ENCODE measurements at regions not wholly inside any gene's neighbourhood (a gene's known extent, or its start where the extent isn't known, plus 50 kb on each side); places are given as distances from the start of the nearest gene placed in this dataset.

DNA sequence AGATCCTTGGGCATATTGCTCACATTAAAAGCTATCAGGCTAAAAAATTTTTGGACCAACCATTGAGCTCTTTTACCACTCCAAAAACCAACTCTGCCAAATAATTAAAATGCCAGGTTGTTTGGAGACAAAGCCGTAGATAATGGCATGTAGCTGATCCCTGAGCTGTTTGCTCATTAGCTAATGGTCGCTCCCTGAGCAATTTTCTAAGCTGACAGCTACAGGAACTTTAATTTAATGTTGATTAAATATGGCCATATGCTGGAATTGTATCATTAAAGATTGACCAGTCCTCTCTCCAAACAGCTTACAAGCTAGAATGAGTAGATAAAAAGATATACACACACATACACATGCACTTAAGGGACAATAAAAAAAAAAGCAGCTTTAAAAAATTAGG is 216.2 kb upstream of the ARHGAP20 start:
- H3K27ac Mint-ChIP-seq: no peak overlapping the region
- H3K4me3 Mint-ChIP-seq: no peak overlapping the region
- H3K27me3 ChIP-seq: no peaks in the 10 kb centered on the region
- peaks cover 5% of the 10 kb centered on the region for H3K9me3 Mint-ChIP-seq
- H3K79me2 ChIP-seq (ENCODE audit: low read depth): no peaks in the 10 kb centered on the region
- no peak overlapping the region for H3K9ac ChIP-seq
- TF ChIP-seq EZH2phosphoT487 (IDR thresholded peaks at IDR 0.05) (no peak), EZH2 (IDR thresholded peaks at IDR 0.05) (no peak)
- TF ChIP-seq, protein P1, sequence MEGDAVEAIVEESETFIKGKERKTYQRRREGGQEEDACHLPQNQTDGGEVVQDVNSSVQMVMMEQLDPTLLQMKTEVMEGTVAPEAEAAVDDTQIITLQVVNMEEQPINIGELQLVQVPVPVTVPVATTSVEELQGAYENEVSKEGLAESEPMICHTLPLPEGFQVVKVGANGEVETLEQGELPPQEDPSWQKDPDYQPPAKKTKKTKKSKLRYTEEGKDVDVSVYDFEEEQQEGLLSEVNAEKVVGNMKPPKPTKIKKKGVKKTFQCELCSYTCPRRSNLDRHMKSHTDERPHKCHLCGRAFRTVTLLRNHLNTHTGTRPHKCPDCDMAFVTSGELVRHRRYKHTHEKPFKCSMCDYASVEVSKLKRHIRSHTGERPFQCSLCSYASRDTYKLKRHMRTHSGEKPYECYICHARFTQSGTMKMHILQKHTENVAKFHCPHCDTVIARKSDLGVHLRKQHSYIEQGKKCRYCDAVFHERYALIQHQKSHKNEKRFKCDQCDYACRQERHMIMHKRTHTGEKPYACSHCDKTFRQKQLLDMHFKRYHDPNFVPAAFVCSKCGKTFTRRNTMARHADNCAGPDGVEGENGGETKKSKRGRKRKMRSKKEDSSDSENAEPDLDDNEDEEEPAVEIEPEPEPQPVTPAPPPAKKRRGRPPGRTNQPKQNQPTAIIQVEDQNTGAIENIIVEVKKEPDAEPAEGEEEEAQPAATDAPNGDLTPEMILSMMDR (IDR thresholded peaks at IDR 0.05): no peak
- H3K9me3 ChIP-seq (ENCODE audit: low read depth): no peaks in the 10 kb centered on the region
- no peaks in the 10 kb centered on the region for H3K4me1 Mint-ChIP-seq
- H3K4me1 ChIP-seq: no peaks in the 10 kb centered on the region
- H3F3A ChIP-seq (ENCODE audit: low read depth): no peaks in the 10 kb centered on the region
- no peak for DNase-seq (ENCODE audit: low spot score)
- H4K20me1 ChIP-seq (ENCODE audit: low read depth): no peaks in the 10 kb centered on the region
- H3K27me3 Mint-ChIP-seq (ENCODE audit: insufficient read depth, low read depth): no peaks in the 10 kb centered on the region
- no peak overlapping the region for H2AFZ ChIP-seq (replicated peaks)
- no peaks in the 10 kb centered on the region for H3K36me3 ChIP-seq
- no peaks in the 10 kb centered on the region for H3K36me3 Mint-ChIP-seq
- H3K4me2 ChIP-seq: no peak overlapping the region
- no peak overlapping the region for H3K4me3 ChIP-seq
- H3K27ac ChIP-seq: no peak overlapping the region

DNA sequence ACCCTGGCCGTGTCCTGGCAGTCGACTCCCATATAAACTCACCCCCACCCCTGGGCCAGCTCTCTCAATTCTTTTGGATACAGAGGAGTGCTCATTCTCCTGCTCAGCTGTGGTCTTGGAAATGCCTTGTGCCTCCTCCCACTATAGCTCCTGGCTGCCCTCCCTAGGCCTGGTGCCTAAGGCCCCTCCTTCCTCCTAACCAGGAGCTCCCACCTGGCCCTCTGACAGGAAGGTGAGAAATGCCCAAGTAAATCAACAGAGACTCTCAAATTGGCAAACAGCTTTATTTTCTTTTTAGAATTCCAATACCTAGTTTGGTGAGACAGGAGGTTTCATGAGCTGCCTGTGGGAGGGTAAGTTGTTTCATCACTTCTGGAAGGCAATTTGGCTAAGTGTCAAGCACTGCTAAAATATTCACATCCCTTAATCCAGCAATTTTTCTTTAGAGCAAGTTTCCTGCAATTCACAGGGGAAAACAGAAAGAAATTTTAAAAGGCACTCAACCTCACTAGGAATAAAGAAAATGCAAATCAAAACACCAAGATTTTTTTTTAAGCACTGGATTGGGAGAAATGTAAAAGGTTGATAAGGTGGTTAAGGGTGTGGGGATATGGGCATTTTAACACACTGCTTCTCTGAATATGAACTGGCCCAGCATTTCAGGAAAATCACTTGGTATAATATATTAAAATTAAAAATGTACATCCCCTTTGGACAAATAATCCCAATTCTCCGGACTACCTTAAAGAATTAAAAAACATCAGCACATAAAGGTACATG is 209.7 kb upstream of the ARHGAP20 start:
- peak; percentile 6 for DNase-seq (ENCODE audit: low spot score)
- TF ChIP-seq, protein P1 (IDR thresholded peaks at IDR 0.05): no peak
- no peak for TF ChIP-seq EZH2phosphoT487 (IDR thresholded peaks at IDR 0.05)
- TF ChIP-seq EZH2 (IDR thresholded peaks at IDR 0.05): no peak
- Histone ChIP-seq H3K27me3 (no peaks in the 10 kb centered on the region), H4K20me1 (ENCODE audit: low read depth) (no peaks in the 10 kb centered on the region), H3K36me3 (no peaks in the 10 kb centered on the region), H3K27ac (no peak overlapping the region), H3K4me1 (no peaks in the 10 kb centered on the region), H3K79me2 (ENCODE audit: low read depth) (no peaks in the 10 kb centered on the region), H3K4me2 (no peak overlapping the region), H2AFZ (replicated peaks) (no peak overlapping the region), H3K9ac (no peak overlapping the region), H3K9me3 (ENCODE audit: low read depth) (no peaks in the 10 kb centered on the region), H3F3A (ENCODE audit: low read depth) (no peaks in the 10 kb centered on the region), H3K4me3 (no peak overlapping the region)
- H3K27ac Mint-ChIP-seq: no peak overlapping the region
- peaks cover 2% of the 10 kb centered on the region for H3K27me3 Mint-ChIP-seq (ENCODE audit: insufficient read depth, low read depth)
- no peaks in the 10 kb centered on the region for H3K36me3 Mint-ChIP-seq
- H3K9me3 Mint-ChIP-seq: peaks cover 8% of the 10 kb centered on the region
- no peaks in the 10 kb centered on the region for H3K4me1 Mint-ChIP-seq
- no peak overlapping the region for H3K4me3 Mint-ChIP-seq

DNA sequence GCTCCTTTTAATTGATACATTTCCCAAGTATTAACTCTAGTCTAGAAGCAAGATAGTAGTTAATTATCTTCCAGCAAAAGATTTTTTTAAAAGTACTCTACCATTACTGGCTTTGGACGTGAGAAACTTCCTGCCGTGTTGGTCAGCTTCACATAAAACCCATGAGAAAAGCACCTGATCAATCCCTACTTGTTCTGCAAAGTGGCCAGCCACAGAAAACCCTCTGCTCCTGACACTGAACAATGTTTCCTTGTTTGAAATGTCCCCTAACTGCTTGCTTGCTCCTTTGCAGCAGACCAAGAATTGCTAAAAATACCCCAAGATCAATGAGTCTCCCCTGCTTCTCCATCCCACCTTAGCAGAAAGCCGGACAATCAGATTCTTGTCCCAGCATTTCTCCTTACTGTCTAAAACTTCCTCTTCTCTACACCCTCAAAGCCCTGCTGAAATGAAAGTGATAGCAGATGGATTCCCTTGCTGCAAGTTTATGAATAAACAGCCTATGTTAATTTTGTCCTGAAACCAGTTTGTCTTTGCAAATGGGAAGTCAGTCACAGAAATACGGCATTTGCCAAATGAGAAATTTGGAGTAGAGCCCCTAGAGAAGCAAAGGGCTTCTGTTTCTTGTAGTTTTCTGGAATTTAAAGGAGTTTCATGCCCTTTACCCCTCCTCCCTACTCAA is 207.1 kb upstream of the ARHGAP20 start:
- Histone ChIP-seq H3K9me3 (ENCODE audit: low read depth) (no peaks in the 10 kb centered on the region), H4K20me1 (ENCODE audit: low read depth) (no peaks in the 10 kb centered on the region), H3F3A (ENCODE audit: low read depth) (no peaks in the 10 kb centered on the region), H3K4me2 (no peak overlapping the region), H3K79me2 (ENCODE audit: low read depth) (no peaks in the 10 kb centered on the region), H3K4me3 (no peak overlapping the region), H2AFZ (replicated peaks) (no peak overlapping the region), H3K27me3 (no peaks in the 10 kb centered on the region), H3K4me1 (no peaks in the 10 kb centered on the region), H3K36me3 (no peaks in the 10 kb centered on the region), H3K9ac (no peak overlapping the region), H3K27ac (no peak overlapping the region)
- no peaks in the 10 kb centered on the region for H3K36me3 Mint-ChIP-seq
- no peak overlapping the region for H3K4me3 Mint-ChIP-seq
- DNase-seq (ENCODE audit: low spot score): no peak
- peaks cover 5% of the 10 kb centered on the region for H3K9me3 Mint-ChIP-seq
- no peak overlapping the region for H3K27ac Mint-ChIP-seq
- H3K27me3 Mint-ChIP-seq (ENCODE audit: insufficient read depth, low read depth): peaks cover 2% of the 10 kb centered on the region
- TF ChIP-seq, protein P1 (IDR thresholded peaks at IDR 0.05): no peak
- TF ChIP-seq EZH2 (IDR thresholded peaks at IDR 0.05): no peak
- no peak for TF ChIP-seq EZH2phosphoT487 (IDR thresholded peaks at IDR 0.05)
- no peaks in the 10 kb centered on the region for H3K4me1 Mint-ChIP-seq
